ENCODE measurements at regions not wholly inside any gene's neighbourhood (a gene's known extent, or its start where the extent isn't known, plus 50 kb on each side); places are given as distances from the start of the nearest gene placed in this dataset.
"Not testable (repeated sequence)": the region's sequence is repeated elsewhere in the genome, so short reads cannot be mapped to it uniquely, and the experiment has no call there.

GRCh38 chrX:55356609-55357008 lies 91.9 kb upstream of the PAGE3 start:
- in situ Hi-C loops (cut with HindIII; ENCODE audit: low pct_ligation_motif_present, low sequenced_read_pairs): no loop called here
- DNase-seq: no peak
- Histone ChIP-seq H3K27ac (no peak overlapping the region), H3K4me3 (ENCODE audit: low read depth, low read length) (no peak overlapping the region), H3K27me3 (replicated peaks) (no peaks in the 10 kb centered on the region), H3K36me3 (replicated peaks) (no peaks in the 10 kb centered on the region)
- TF ChIP-seq CTCF (IDR thresholded peaks at IDR 0.05; ENCODE audit: low read depth, low read length, missing control alignments): no peak

- no peak for DNase-seq
- in situ Hi-C loops (cut with HindIII; ENCODE audit: low pct_ligation_motif_present, low sequenced_read_pairs): no loop called here
- TF ChIP-seq CTCF (IDR thresholded peaks at IDR 0.05; ENCODE audit: low read depth, low read length, missing control alignments): no peak
- Histone ChIP-seq H3K27me3 (replicated peaks) (no peaks in the 10 kb centered on the region), H3K36me3 (replicated peaks) (no peaks in the 10 kb centered on the region), H3K4me3 (ENCODE audit: low read depth, low read length) (no peak overlapping the region), H3K27ac (no peak overlapping the region)
Measured at GRCh38 chrX:55357236-55357635, 92.5 kb upstream of the PAGE3 start.

- Histone ChIP-seq H3K36me3 (replicated peaks) (no peaks in the 10 kb centered on the region), H3K4me3 (ENCODE audit: low read depth, low read length) (no peak overlapping the region), H3K27me3 (replicated peaks) (no peaks in the 10 kb centered on the region), H3K27ac (no peak overlapping the region)
- in situ Hi-C loops (cut with HindIII; ENCODE audit: low pct_ligation_motif_present, low sequenced_read_pairs): no loop called here
- TF ChIP-seq CTCF (IDR thresholded peaks at IDR 0.05; ENCODE audit: low read depth, low read length, missing control alignments): no peak
- no peak for DNase-seq
Measured at GRCh38 chrX:55379396-55379795, 72.5 kb upstream of the MAGEH1 start.

- TF ChIP-seq CTCF (IDR thresholded peaks at IDR 0.05; ENCODE audit: low read depth, low read length, missing control alignments): no peak
- H3K27ac ChIP-seq: no peak overlapping the region
- no peak overlapping the region for H3K4me3 ChIP-seq (ENCODE audit: low read depth, low read length)
- no peaks in the 10 kb centered on the region for H3K36me3 ChIP-seq (replicated peaks)
- no peak for DNase-seq
- in situ Hi-C loops (cut with HindIII; ENCODE audit: low pct_ligation_motif_present, low sequenced_read_pairs): no loop called here
- H3K27me3 ChIP-seq (replicated peaks): no peaks in the 10 kb centered on the region
Measured at GRCh38 chrX:55389376-55389775, 62.6 kb upstream of the MAGEH1 start.

GRCh38 chrX:55396836-55397235 lies 55.1 kb upstream of the MAGEH1 start:
- H3K36me3 ChIP-seq (replicated peaks); H3K4me3 ChIP-seq (ENCODE audit: low read depth, low read length); in situ Hi-C loops (cut with HindIII; ENCODE audit: low pct_ligation_motif_present, low sequenced_read_pairs); H3K27me3 ChIP-seq (replicated peaks); H3K27ac ChIP-seq; DNase-seq: not testable (repeated sequence)
